ENCODE measurements at regions not wholly inside any gene's neighbourhood (a gene's known extent, or its start where the extent isn't known, plus 50 kb on each side); places are given as distances from the start of the nearest gene placed in this dataset.

- TF ChIP-seq CTCF (conservative IDR thresholded peaks at IDR 0.05; ENCODE audit: low read depth, low read length): 0 out of 2 replicates have a peak, but pooled peaks have one; percentile 5
- TF ChIP-seq ELK1 (IDR thresholded peaks at IDR 0.05; ENCODE audit: borderline replicate concordance, low read depth, low read length): no peak
- no peak for TF ChIP-seq SMC3 (IDR thresholded peaks at IDR 0.05; ENCODE audit: low read depth, low read length)
- no peak for TF ChIP-seq POLR2A (IDR thresholded peaks at IDR 0.05; ENCODE audit: low read depth, low read length)
- TF ChIP-seq NFE2L2 (IDR thresholded peaks at IDR 0.05; ENCODE audit: low read depth, low read length): no peak
- no peak for TF ChIP-seq CHD1 (IDR thresholded peaks at IDR 0.05; ENCODE audit: low read depth, low read length)
- no peak; the same call in 1 of the 2 replicates for TF ChIP-seq FOS (IDR thresholded peaks at IDR 0.05; ENCODE audit: low read depth, low read length)
Measured at GRCh38 chr3:126261037-126261436, 80.7 kb upstream of the ALDH1L1 start.

Data from IMR-90 (cell line).